SK-N-MC (cell line): ENCODE measurements at regions not wholly inside any gene's neighbourhood (a gene's known extent, or its start where the extent isn't known, plus 50 kb on each side); places are given as distances from the start of the nearest gene placed in this dataset.

Experiments
- EZH2 ChIP-seq: fragments of 200-600 bp; sonication (generic); IDR thresholded peaks from one replicate; pipeline ENCODE4 v1.6.1; 2017; ENCODE audit warnings: antibody characterized with exemption
- FOXP2 ChIP-seq: optimal IDR thresholded peaks from 2 replicates; pipeline ENCODE3; 2011; ENCODE audit warnings: mild to moderate bottlenecking, moderate library complexity; ENCODE audit not compliant: insufficient read depth; ENCODE audit errors: extremely low read length, control extremely low read depth
- POLR2AphosphoS5 ChIP-seq: IDR thresholded peaks from 2 replicates; pipeline ENCODE4 v1.6.1; 2012; ENCODE audit warnings: mild to moderate bottlenecking, low read depth, low read length, borderline replicate concordance

GRCh38 chr5:96189028-96189826 is 227.6 kb upstream of the ELL2 start:
- no peak for TF ChIP-seq POLR2AphosphoS5
- TF ChIP-seq EZH2, result no peak
- TF ChIP-seq FOXP2, result no peak
